PFSK-1 (cell line): ENCODE measurements at regions not wholly inside any gene's neighbourhood (a gene's known extent, or its start where the extent isn't known, plus 50 kb on each side); places are given as distances from the start of the nearest gene placed in this dataset.

Experiments used
- FOXP2 ChIP-seq: optimal IDR thresholded peaks from 2 replicates; pipeline ENCODE3; 2011; ENCODE audit warnings: borderline replicate concordance, control low read depth, inconsistent platforms; ENCODE audit not compliant: insufficient read depth; ENCODE audit errors: extremely low read length, extremely low read depth
- POLR2AphosphoS5 ChIP-seq: IDR thresholded peaks from 2 replicates; pipeline ENCODE4 v1.6.1; 2012; ENCODE audit warnings: low read depth, mild to moderate bottlenecking, control low read depth, low read length, moderate library complexity
- SIN3A ChIP-seq: IDR thresholded peaks from 2 replicates; pipeline ENCODE4 v1.6.1; 2012; ENCODE audit warnings: mild to moderate bottlenecking, low read length, moderate library complexity, borderline replicate concordance; ENCODE audit not compliant: insufficient read depth
- TAF1 ChIP-seq: IDR thresholded peaks from 2 replicates; pipeline ENCODE4 v1.6.1; 2012; ENCODE audit warnings: low read length, control low read depth, borderline replicate concordance; ENCODE audit not compliant: insufficient read depth
- TF ChIP-seq, protein P1 (sequence below), 2 experiments: IDR thresholded peaks; 2 replicates each; pipeline versions ENCODE4 v1.6.1 to v1.8.0; 2011 to 2012; ENCODE audit warnings: low read depth in 2 of 2, low read length in 2 of 2, control low read depth in 1 of 2, inconsistent platforms in 1 of 2, mild to moderate bottlenecking in 1 of 2, moderate library complexity in 1 of 2; ENCODE audit not compliant: insufficient read depth in 1 of 2

DNA sequence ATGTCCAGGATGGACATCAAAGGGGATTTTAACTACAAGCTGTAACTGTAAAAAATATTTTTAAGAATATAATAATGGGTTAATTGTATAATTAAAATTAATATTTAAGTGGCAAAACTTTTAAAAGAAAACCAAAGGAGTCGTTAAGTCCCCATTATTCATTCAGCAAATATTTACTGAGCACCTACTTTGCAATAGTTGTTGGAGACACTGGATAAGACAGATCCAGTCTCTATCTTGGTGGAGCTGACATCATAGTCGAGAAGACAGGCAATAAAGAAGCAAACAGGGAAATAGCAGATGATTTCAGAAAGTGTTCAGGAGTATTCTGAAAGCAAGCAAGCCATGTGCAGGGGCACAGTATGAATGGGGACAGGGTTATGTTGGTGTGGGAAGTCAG is 137.0 kb downstream of the CEBPB start:
- TF ChIP-seq POLR2AphosphoS5 (no peak), TAF1 (no peak), SIN3A (no peak), FOXP2 (no peak)
- TF ChIP-seq, protein P1, sequence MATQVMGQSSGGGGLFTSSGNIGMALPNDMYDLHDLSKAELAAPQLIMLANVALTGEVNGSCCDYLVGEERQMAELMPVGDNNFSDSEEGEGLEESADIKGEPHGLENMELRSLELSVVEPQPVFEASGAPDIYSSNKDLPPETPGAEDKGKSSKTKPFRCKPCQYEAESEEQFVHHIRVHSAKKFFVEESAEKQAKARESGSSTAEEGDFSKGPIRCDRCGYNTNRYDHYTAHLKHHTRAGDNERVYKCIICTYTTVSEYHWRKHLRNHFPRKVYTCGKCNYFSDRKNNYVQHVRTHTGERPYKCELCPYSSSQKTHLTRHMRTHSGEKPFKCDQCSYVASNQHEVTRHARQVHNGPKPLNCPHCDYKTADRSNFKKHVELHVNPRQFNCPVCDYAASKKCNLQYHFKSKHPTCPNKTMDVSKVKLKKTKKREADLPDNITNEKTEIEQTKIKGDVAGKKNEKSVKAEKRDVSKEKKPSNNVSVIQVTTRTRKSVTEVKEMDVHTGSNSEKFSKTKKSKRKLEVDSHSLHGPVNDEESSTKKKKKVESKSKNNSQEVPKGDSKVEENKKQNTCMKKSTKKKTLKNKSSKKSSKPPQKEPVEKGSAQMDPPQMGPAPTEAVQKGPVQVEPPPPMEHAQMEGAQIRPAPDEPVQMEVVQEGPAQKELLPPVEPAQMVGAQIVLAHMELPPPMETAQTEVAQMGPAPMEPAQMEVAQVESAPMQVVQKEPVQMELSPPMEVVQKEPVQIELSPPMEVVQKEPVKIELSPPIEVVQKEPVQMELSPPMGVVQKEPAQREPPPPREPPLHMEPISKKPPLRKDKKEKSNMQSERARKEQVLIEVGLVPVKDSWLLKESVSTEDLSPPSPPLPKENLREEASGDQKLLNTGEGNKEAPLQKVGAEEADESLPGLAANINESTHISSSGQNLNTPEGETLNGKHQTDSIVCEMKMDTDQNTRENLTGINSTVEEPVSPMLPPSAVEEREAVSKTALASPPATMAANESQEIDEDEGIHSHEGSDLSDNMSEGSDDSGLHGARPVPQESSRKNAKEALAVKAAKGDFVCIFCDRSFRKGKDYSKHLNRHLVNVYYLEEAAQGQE (IDR thresholded peaks at IDR 0.05; ENCODE audit: insufficient read depth in 1 of 2, low read depth in 2 of 2, low read length in 2 of 2): no peak

DNA sequence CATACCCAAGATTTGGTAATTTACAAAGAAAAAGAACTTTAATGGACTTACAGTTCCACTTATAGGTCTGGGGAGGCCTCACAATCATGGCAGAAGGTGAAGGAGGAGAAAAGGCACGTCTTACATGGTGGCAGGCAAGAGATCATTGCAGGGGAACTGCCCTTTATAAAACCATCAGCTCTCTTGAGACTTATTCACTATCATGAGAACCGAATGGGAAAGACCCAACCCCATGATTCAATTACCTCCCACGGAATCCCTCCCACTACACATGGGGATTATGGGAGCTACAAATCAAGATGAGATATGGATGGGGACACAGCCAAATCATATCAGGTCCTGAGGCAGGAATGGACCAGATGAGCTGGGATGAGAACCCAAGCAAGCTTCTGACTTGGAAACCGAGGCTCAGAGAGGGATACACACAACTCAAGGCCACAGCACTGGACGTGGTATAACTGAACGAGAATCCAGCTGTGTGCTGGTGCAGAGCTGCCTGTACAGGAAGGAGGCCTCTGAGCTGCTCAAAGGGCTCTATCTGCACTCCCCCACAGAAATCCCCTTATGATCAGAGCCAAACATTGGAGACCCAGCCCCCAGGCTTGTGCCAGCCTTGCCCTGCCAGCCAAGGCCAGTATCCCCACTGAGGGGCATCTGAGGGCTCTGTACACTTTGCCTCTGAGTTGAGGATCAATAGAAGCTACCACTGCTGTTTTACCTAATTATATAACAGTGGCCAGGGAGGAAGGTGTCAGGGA is 137.8 kb downstream of the CEBPB start:
- TF ChIP-seq SIN3A: no peak
- no peak for TF ChIP-seq FOXP2
- TF ChIP-seq TAF1: no peak
- TF ChIP-seq POLR2AphosphoS5: no peak
- TF ChIP-seq, protein P1 (IDR thresholded peaks at IDR 0.05; ENCODE audit: insufficient read depth in 1 of 2, low read depth in 2 of 2, low read length in 2 of 2): no peak

DNA sequence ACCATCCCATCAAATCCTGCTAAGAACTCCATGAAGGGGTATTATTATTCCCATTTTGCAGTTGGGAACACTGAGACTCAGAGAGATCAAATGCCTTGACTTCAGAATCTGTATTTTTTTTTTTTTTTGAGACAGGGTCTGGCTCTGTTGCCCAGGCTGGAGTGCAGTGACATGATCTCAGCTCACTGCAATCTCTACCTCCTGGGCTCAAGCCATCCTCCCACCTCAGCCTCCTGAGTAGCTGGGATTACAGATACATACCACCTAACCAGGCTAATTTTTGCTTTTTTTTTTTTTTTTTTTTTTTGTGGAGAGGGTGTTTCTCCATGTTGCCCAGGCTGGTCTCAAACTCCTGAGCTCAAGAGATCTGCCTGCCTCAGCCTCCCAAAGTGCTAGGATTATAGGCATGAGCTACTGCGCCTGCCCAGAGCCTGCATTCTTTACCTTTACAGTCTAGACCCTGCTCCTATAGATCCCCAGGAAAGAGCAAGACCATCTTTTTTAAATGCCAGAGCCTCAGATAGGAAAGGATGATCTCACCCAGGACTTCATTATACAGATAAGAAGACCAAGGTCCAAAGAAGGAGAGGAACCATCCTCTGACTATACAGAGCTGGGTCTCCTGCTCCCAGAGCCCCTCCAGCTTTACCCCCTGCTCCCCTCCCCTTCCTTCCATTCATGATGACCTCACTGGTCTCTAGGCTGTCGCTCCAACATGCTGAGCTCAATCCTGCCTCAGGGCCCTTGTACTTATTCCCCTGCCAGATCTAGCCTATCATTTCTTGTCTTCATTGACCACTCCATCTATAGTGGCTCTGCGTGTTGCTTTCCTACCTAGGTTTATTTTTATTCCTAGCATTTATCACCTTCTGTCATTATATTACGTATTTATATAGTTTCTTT is 138.6 kb downstream of the CEBPB start:
- TF ChIP-seq FOXP2: no peak
- no peak for TF ChIP-seq SIN3A
- no peak for TF ChIP-seq TAF1
- TF ChIP-seq, protein P1 (IDR thresholded peaks at IDR 0.05; ENCODE audit: insufficient read depth in 1 of 2, low read depth in 2 of 2, low read length in 2 of 2): no peak
- no peak for TF ChIP-seq POLR2AphosphoS5

DNA sequence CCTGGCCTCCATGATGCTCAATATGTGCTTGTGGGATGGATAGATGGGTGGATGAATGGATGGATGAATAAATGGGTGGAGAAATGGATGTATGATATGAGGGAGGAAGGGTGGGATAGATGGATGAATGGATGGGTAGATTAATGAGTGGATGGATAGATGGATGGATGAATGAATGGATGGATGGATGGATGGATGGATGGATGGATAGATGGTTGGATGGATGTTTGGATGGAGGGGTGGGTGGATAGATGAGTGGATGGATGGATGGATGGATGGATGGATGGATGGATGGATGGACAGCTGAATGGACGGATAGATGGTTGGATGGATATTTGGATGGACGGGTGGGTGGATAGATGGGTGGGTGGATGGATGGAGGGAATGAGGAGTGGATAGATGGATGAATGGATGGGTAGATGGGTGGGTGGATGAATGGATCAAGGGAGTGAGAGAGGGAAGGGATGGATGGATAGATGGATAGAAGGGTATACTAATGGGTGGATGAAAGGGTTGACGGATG is 139.4 kb downstream of the CEBPB start:
- TF ChIP-seq POLR2AphosphoS5: no peak
- no peak for TF ChIP-seq TAF1
- TF ChIP-seq, protein P1 (IDR thresholded peaks at IDR 0.05; ENCODE audit: insufficient read depth in 1 of 2, low read depth in 2 of 2, low read length in 2 of 2): no peak
